Hepatocyte (in vitro differentiated cells): ENCODE measurements at regions not wholly inside any gene's neighbourhood (a gene's known extent, or its start where the extent isn't known, plus 50 kb on each side); places are given as distances from the start of the nearest gene placed in this dataset.

Experiments
- DNase-seq: peaks from one replicate; pipeline ENCODE4 v3.0.0-alpha.2; 2016; ENCODE audit warnings: low spot score
- H2AFZ ChIP-seq: fragments of 200-600 bp; sonication (generic); 2 replicates; pipeline ENCODE4 v1.6.0; 2016; ENCODE audit warnings: antibody characterized with exemption, mild to moderate bottlenecking
- H3K27ac ChIP-seq: fragments of 200-600 bp; sonication (generic); 2 replicates; pipeline ENCODE4 v1.5.1; 2016; ENCODE audit warnings: mild to moderate bottlenecking
- H3K27me3 ChIP-seq: fragments of 200-600 bp; sonication (generic); 2 replicates; pipeline ENCODE4 v1.6.1; 2016
- H3K36me3 ChIP-seq: fragments of 200-600 bp; sonication (generic); replicated peaks from 2 replicates; pipeline ENCODE4 v1.5.1; 2016; ENCODE audit warnings: low read depth; ENCODE audit not compliant: insufficient read depth
- H3K4me1 ChIP-seq: fragments of 200-600 bp; sonication (generic); 2 replicates; pipeline ENCODE4 v1.5.1; 2016; ENCODE audit warnings: mild to moderate bottlenecking, moderate library complexity; ENCODE audit not compliant: insufficient read depth
- H3K4me2 ChIP-seq: fragments of 200-600 bp; sonication (generic); 2 replicates; pipeline ENCODE4 v1.6.0; 2016
- H3K4me3 ChIP-seq: fragments of 200-600 bp; sonication (generic); 2 replicates; pipeline ENCODE4 v1.5.1; 2016; ENCODE audit warnings: mild to moderate bottlenecking
- H3K79me2 ChIP-seq: fragments of 200-600 bp; sonication (generic); 2 replicates; pipeline ENCODE4 v1.6.0; 2017; ENCODE audit warnings: mild to moderate bottlenecking
- H3K9me2 ChIP-seq: fragments of 200-600 bp; sonication (generic); replicated peaks from 2 replicates; pipeline ENCODE4 v1.6.0; 2017; ENCODE audit warnings: mild to moderate bottlenecking; ENCODE audit not compliant: insufficient read depth
- H3K9me3 ChIP-seq: fragments of 200-600 bp; sonication (generic); 2 replicates; pipeline ENCODE4 v1.5.1; 2016; ENCODE audit warnings: low read depth, mild to moderate bottlenecking
- H4K20me1 ChIP-seq: fragments of 200-600 bp; sonication (generic); 2 replicates; pipeline ENCODE4 v1.6.0; 2016; ENCODE audit warnings: mild to moderate bottlenecking; ENCODE audit not compliant: insufficient read depth, poor library complexity, severe bottlenecking
- CTCF ChIP-seq: fragments of 200-600 bp; sonication (generic); IDR thresholded peaks from 2 replicates; pipeline ENCODE4 v1.5.1; 2016; ENCODE audit warnings: antibody characterized with exemption, mild to moderate bottlenecking; ENCODE audit not compliant: poor library complexity
- EZH2 ChIP-seq: fragments of 200-600 bp; sonication (generic); IDR thresholded peaks from 2 replicates; pipeline ENCODE4 v1.6.1; 2016; ENCODE audit warnings: antibody characterized with exemption, mild to moderate bottlenecking, borderline replicate concordance
- EZH2phosphoT487 ChIP-seq: fragments of 200-600 bp; sonication (generic); IDR thresholded peaks from one replicate; pipeline ENCODE4 v1.6.1; 2018; ENCODE audit warnings: antibody characterized with exemption, mild to moderate bottlenecking, low read depth, moderate library complexity; ENCODE audit not compliant: unreplicated experiment, severe bottlenecking
- WGBS: methylation state at CpG from one replicate; pipeline ENCODE4 v1.1.6; 2016; ENCODE audit warnings: low lambda C conversion rate; ENCODE audit errors: missing lambda C conversion rate; 5-methylcytosine and 5-hydroxymethylcytosine counted together

GRCh38 chr17:73827627-73828291 lies 183.5 kb upstream of the SDK2 start:
- Histone ChIP-seq H4K20me1 (no peaks in the 10 kb centered on the region), H3K4me1 (peaks cover 6% of the 10 kb centered on the region), H3K4me2 (peak overlapping the region; percentile 34), H2AFZ (no peak overlapping the region), H3K9me3 (no peaks in the 10 kb centered on the region), H3K27ac (no peak overlapping the region), H3K4me3 (no peak overlapping the region), H3K27me3 (no peaks in the 10 kb centered on the region), H3K36me3 (no peaks in the 10 kb centered on the region), H3K9me2 (no peaks in the 10 kb centered on the region), H3K79me2 (no peaks in the 10 kb centered on the region)
- DNase-seq, result peak; percentile 27
- TF ChIP-seq EZH2 (no peak), CTCF (no peak), EZH2phosphoT487 (no peak)
- WGBS, result 36% methylated on average over 19 of the region's 19 CpGs

GRCh38 chr17:73829676-73830280 lies 185.5 kb upstream of the SDK2 start:
- Histone ChIP-seq H3K27ac (no peak overlapping the region), H3K4me1 (peaks cover 6% of the 10 kb centered on the region), H3K79me2 (no peaks in the 10 kb centered on the region), H3K36me3 (no peaks in the 10 kb centered on the region), H3K27me3 (peaks cover 12% of the 10 kb centered on the region), H3K9me3 (no peaks in the 10 kb centered on the region), H3K4me2 (no peak overlapping the region), H3K4me3 (no peak overlapping the region), H4K20me1 (no peaks in the 10 kb centered on the region), H2AFZ (no peak overlapping the region), H3K9me2 (no peaks in the 10 kb centered on the region)
- WGBS, result 91% methylated on average over 13 of the region's 13 CpGs
- TF ChIP-seq CTCF, result no peak
- no peak for TF ChIP-seq EZH2
- TF ChIP-seq EZH2phosphoT487, result no peak
- no peak for DNase-seq

- 94% methylated on average over 6 of the region's 6 CpGs for WGBS
- Histone ChIP-seq H3K4me1 (peaks cover 6% of the 10 kb centered on the region), H3K4me2 (no peak overlapping the region), H3K27ac (no peak overlapping the region), H3K27me3 (peaks cover 27% of the 10 kb centered on the region), H3K79me2 (no peaks in the 10 kb centered on the region), H3K36me3 (no peaks in the 10 kb centered on the region), H3K9me2 (no peaks in the 10 kb centered on the region), H3K4me3 (no peak overlapping the region), H4K20me1 (no peaks in the 10 kb centered on the region), H3K9me3 (no peaks in the 10 kb centered on the region), H2AFZ (no peak overlapping the region)
- TF ChIP-seq EZH2phosphoT487 (no peak), CTCF (no peak), EZH2 (no peak)
- no peak for DNase-seq
These were observed 187.5 kb upstream of the SDK2 start for GRCh38 chr17:73831699-73832098.
